UCSD-AML1 (cell line): ENCODE measurements at regions not wholly inside any gene's neighbourhood (a gene's known extent, or its start where the extent isn't known, plus 50 kb on each side); places are given as distances from the start of the nearest gene placed in this dataset.

ENCODE experiments used
- DNase-seq: peaks from one replicate; lab custom pipeline; 2025; ENCODE audit not compliant: unreplicated experiment; lab: John Stamatoyannopoulos, UW

- no peak for DNase-seq
Observed at GRCh38 chr5:5805916-5806315, 383.4 kb downstream of the ICE1 start.

GRCh38 chr5:5804478-5805233 is 382.2 kb downstream of the ICE1 start:
- DNase-seq = no peak

DNA sequence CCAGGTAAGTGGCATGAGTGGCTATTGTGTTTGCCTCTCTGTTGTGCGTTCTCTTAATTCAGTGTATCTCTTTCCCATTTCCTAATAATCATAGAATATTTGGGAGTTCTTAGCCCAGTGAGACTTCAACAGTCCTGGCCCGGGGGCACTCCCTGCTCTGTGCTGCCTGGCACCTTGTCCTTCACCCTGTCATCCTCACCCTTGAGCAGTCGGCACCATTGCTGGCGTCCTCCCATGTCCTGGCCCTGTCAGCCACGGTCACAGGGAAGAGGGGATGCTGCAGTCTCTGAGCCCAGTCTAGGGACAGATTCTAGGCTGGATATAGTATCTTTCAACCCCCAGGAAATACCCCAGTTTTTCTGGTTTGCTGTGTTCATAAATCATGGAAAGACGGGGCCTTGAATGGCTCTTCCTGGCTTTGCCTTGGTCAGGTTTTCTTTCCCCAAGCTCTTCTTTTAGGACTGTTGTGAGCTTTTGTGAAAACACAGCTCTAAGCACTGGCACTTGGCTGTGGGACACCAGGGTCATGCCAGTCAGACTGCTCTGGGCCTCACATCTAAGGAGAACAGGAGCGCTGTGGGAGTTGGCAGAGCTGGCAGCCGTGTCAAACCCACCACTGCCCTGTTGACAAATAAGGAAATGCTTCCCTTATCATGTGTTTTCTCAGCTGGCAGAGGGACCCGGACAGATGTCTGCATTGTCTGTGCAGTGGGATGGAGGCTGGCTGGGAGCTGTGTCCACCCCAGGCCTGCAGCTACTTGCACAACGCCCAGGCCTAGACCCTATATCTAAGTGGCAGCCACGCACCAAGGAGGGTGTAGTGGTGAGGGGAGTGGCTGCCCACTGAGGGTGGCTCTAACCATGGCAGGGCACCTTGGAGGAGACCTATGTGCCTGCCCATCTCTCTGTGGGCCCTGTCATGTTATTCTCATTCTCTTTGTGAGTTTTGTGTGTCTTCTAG is 378.6 kb downstream of the ICE1 start:
- no peak for DNase-seq

DNA sequence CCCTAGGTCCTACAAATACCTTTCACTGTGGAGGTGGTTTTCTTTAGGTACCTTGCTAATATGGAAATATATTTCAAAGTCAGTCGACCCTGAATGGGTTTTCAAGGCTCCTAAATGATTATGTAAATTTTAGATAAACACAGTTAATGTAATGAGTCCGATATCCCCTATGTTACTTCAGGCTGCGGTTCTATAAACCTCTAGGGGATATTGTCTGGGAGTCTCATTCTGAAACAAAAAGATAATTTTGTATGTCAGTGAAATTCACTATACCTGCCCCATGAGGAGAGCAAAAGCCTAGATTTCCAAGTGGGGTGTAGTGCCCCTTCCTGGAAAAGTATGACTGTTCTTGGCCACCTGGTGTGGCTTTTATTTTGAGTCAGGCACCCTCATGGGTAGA is 377.3 kb downstream of the ICE1 start:
- no peak for DNase-seq

- no peak for DNase-seq
Observed at GRCh38 chr5:5799229-5799628, 376.8 kb downstream of the ICE1 start.

- DNase-seq = no peak
Observed at GRCh38 chr5:5798462-5798861, 376.0 kb downstream of the ICE1 start.

DNA sequence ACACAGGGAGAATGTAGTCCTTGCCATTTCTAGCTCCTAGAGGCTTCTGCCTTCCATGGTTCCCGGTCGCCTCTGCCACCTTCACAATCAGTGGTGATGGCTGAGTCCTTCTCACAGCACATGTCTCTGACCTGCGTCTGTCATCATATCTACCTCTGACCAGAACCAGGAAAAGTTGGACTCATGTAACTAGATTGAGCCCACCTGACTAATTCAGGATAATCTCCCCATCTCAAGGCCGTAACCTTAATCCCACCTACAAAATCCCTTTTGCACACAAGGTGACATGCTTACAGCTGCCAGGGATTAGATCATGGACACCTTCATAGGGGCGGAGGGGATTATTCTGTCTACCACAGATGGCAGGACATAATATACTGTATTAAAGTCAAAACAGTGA is 375.6 kb downstream of the ICE1 start:
- no peak for DNase-seq

- DNase-seq = no peak
Observed at GRCh38 chr5:5795074-5795771, 372.7 kb downstream of the ICE1 start.

DNA sequence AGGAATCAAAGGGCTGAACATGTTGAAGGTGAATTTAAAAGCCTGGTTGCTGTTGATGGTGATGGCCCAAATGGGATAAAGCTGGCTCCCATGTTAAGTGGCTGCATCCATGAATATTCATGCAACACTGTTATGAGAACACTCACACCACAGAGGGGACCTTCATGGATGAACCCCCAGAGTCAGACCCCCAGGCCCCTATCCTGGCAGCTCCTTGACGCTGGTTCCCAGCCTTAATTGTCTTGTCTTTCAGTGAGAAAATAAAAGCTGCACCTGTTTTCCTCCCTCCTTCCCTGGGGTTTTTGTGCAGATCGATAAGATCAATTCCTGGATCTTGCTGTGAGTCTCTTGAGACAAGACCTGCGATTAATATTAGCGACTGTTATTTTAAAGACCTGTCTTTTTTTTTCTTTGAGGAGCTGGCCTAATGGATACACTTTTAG is 371.7 kb downstream of the ICE1 start:
- no peak for DNase-seq

GRCh38 chr5:5793242-5794117 is 371.0 kb downstream of the ICE1 start:
- DNase-seq = no peak

DNA sequence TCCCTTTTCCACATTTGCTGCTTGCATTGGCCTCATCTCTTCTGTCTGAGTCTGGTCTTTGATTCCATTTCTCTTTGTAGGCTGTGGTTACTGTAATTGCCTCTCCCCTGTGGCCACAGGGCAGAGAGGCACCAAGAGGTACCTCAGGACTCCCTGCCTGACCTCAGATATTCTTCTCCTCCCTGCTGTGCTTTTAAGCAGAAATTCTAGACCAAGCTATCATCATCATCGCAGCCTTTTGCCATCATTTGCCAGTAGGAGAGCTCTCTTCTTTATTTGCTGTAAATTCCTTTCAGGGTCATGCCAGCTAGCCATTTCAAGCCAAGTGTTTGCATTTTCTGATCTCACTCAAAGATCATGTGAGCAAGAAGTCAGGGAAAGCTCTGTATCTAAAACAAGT is 369.6 kb downstream of the ICE1 start:
- no peak for DNase-seq

- DNase-seq = no peak
Observed at GRCh38 chr5:5788793-5789192, 366.3 kb downstream of the ICE1 start.

DNA sequence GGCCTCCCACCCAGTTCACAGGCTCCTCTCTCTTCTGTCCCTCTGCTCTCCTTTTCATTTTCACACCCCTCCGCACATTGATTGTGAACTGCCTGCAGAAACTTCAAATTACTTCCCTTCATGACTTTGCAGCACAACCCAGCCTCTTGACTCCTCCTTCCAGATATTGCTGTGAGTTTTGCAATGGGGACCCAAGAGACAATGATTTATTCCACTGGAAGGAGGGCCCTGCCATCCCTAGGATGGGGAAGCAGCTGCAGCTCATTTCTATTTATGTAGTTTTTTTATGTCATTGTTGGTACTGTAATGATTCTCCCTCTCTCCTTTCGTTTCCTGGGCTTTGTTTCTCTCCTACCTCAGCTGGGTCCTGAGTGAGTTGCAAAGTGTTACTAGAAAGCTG is 364.9 kb downstream of the ICE1 start:
- no peak for DNase-seq

- no peak for DNase-seq
Observed at GRCh38 chr5:5784101-5784500, 361.6 kb downstream of the ICE1 start.

DNA sequence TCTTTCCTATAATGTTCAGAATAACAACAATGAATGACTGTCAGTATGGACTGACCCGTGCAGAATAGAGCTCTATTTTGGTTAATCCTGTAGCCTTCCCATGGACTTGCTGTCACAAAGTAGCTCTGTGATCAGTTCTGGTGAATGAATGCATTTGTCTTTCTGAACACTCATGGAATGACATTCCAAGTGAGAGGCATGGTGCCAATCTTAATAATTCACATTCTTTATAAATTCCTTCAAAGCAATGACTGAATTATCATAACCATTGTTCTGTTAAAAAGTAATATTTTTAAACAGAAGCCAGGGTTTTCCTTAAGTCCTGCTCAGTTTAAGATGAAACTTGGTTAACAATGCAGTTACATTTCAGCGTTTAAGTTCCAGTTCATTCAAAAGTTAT is 360.5 kb downstream of the ICE1 start:
- DNase-seq = no peak

- no peak for DNase-seq
Observed at GRCh38 chr5:5782402-5782801, 359.9 kb downstream of the ICE1 start.

- DNase-seq = no peak
Observed at GRCh38 chr5:5781335-5781734, 358.9 kb downstream of the ICE1 start.

DNA sequence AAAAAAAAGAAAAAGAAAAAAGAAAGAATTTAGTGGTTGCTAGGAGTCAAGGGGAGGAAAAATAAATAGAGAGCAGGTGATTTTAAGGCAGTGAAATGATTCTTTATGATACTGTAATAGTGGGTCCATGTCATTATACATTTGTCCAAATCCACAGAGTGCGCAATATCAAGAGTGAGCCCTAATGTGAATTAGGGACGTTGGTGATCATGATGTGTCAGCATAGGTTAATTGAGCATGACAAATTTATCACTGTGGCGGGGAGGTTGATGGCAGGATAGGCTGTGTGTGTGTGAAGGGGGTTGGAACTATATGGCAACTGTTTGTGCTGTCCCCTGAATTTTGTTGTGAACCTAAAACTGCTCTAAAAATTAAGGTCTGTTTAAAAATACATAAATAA is 357.8 kb downstream of the ICE1 start:
- no peak for DNase-seq

DNA sequence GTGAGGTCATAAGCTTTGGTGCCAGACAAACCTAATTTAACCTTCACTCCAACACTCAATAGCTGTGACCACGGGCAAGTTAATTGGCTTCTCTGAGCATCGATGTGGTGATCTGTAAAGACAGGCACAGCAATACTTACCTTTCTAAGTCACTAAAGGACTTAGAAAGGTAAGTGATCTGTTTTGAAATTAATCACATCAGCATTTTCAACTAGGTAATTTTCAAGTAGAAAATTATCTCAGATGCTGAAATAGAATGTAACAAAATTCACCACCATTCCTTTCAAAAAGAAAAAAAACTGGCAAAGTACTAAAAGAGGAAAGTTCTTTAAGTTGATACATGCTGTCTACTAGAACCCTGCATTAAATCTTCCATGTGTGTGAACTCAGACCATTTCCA is 354.5 kb downstream of the ICE1 start:
- DNase-seq = no peak

- DNase-seq = no peak
Observed at GRCh38 chr5:5772202-5772601, 349.7 kb downstream of the ICE1 start.

DNA sequence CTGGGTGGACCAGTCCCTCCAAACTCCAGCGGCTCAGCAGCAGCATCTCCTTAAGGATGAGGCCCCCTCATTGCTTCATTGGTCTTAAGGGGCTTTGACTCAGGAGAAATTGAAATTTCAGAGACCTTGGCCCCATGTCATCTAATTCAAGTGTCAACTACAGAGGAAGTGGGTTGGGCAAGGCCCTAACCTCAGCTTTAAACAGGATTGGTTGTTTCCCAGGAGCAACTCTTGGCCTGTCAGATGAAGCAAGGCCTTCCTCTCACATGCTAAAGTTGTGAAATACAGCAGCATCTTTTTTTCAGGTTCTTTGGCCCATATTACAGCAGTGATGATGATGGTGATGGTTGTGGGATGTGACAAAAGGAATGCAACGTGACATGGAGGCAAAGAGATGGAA is 348.3 kb downstream of the ICE1 start:
- DNase-seq = no peak
